Mucosa of gallbladder (tissue), 1 donor: ENCODE measurements at regions not wholly inside any gene's neighbourhood (a gene's known extent, or its start where the extent isn't known, plus 50 kb on each side); places are given as distances from the start of the nearest gene placed in this dataset.
"Not testable (repeated sequence)": the region's sequence is repeated elsewhere in the genome, so short reads cannot be mapped to it uniquely, and the experiment has no call there.

Experiments
- DNase-seq: peaks from one replicate; pipeline ENCODE4 v3.0.0-alpha.2; 2020; ENCODE audit warnings: low spot score
- donor health status: DM: no; HTN: no; CAD: no.

DNA sequence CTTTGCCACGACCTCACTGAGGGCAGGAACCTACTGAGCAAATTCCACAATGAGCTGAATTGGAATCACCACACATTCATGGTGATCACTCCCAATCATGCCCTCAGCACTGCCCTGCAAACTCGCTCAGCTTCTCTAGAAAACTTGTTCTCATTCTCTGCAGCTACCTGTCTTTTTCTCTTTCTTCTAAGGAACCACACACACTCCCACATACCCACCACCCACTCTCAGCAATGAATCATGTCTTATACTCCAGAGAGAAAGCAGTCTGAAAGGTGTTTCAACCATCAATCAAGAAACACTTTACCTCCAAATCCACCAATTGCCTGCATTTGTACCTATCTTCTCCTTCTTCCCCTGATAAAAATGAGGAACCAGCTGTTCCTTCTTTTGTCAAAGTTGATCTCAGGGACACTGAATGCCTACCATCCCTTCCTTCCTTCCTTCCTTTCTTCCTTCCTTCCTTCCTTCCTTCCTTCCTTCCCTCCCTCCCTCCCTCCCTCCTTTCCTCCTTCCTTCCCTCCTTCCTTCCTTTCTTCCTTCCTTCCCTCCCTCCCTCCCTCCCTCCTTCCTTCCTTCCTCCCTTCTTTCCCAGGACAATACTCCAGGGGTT is 84.6 kb upstream of the SGK1 start:
- no peak for DNase-seq

DNA sequence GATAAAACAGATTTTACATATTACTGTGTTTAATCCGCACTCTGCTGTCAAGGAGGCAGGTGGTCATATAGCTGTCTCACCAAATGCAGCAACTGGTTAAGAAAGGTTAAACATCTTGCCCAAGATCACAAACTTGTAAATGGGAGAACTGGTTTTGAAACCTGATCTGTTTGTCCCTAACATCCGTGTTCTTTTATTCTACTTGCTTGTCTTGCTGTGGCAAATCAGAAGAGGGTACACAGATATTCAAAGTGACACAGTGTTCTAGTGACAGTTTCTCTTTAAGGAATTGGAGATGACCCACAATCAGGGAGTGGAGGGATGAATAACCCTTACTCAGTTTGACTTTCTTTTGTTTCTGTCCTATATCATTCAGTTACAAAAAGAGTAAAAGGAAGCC is 83.0 kb upstream of the SGK1 start:
- DNase-seq, result no peak

DNA sequence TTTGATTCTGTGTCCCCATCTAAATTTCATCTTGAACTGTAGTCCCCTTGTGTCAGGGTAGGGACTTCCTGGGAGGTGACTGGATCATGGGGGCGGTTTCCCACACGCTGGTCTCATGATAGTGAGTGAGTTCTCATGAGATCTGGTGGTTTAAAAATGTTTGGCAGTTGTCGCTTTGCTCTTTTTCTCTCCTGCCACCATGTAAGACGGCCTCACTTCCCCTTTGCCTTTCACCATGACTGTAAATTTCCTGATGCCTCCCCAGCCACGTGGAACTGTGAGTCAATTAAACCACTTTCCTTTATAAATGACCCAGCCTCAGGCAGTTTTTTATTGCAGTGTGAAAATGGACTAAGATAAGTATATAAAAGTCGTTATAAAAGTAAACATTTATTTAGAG is 80.5 kb upstream of the SGK1 start:
- no peak for DNase-seq

DNA sequence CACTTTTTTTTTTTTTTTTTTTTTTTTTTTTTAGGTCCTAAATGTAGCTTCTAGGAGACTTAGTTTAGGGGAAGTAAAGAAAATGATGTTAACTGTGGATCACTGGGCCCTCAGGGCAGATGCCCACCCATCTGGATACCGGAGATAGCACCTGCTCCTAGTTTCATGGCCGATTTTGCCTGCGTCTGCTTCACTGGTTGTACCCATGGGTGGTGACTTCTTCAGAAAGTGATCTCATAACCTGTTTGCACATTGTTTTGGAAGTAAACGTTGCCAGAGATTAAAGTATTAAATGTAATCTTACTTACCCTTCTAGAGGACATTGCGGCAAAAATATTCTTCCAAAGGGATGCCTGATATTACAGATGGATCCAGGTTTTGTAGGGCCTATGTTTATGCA is 79.8 kb upstream of the SGK1 start:
- DNase-seq, result no peak

DNA sequence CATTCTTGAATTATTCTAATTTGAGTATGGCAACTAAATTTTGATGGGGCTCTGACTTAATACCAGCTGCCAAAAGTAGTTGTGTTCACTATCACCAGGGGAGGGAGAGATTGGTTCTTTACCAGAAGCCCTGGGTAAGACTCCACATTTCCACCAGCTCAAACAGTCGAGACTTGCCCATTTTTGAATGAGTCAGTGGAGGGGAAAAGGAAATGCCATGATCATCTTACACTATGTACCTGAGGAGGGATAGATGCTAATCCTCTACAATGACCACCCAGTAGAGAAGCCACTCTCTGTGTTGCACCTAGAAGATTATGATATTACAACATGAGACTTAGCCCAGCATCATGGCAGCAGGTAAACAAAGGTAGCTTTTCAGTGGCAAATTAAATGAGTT is 77.0 kb upstream of the SGK1 start:
- no peak for DNase-seq

DNA sequence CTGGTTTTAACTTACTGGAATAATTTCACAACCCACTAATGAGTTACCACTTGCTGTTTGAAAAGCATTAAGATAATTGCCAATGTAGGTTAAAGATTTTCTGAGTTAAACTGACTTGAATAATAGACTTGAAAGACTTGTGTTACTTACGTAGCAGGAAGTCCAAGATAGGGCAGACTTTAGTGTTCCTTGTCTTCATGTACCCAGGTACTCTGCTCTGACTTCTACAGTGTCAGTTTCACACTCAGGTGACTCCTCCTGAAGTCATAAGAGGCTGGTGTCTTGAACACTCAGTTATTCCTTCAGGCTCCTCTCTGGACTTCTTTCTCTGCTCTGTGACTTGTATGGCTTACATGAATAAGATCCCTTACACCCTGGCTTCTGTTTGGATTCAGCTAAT is 76.3 kb upstream of the SGK1 start:
- DNase-seq, result no peak

DNA sequence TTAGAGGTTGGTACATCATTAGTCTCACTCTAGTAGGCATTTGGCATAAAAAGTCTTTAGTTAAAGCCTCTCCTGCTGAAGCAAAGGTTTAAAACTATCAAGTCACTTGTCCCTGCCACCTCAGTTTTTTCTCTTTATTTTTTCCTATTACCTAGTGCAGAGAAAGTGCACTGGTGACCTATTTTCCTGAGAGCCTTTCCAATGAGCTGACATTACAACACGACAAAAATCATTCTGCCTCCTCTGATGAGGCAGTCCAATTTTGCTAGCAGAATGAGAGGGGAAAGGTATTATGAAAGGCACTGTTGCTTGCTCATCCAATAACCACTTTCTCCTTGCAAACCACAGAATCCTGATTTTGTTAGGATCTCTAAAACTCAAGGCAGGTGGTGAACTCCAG is 73.3 kb upstream of the SGK1 start:
- no peak for DNase-seq

DNA sequence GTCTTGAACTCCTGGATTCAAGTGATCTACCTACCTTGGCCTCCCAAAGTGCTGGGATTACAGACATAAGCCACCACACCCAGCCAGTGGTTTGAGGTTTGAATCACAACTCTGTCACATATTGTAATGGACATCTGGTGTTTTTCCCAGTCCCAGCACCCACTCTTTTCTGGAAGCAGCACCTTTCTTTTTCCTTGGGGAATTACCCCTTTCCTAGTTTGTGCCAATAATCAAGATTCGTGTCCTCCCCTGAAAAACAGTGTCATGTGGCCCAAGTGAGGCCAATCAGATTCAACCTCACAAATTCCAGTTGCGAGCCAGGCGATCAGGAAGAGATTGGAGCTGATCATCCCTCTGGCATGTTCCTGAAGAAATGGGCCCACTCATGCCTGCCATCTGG is 71.7 kb upstream of the SGK1 start:
- DNase-seq, result no peak

DNA sequence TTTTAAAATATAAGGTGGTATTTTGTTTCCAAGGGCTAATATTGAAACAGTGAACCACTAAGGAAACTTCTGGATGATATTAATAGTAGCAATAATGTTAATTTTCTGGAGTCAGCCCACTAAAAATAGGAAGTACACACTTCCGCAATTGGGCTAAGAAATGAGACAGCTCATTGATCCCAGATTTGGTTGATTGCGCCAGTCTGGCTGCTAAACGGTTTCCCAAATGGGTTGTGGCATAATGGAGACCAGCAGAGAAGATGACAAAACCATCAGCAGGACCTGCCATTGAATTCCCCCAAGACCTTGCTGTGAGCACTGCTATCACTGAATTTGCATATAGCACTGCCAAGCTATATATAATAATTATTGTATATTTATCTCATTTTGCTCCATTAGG is 71.2 kb upstream of the SGK1 start:
- DNase-seq, result no peak

DNA sequence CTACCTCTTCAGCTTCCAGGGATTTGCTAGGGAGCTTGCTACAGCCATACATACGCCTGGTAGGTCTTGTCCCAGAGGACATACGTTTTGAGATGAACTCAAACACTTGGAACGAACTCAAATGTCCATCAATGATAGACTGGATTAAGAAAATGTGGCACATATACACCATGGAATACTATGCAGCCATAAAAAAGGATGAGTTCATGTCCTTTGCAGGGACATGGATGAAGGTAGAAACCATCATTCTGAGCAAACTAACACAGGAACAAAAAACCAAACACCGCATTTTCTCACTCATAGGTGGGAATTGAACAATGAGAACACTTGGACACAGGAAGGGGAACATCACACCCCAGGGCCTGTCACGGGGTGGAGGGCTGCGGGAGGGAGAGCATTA is 68.6 kb upstream of the SGK1 start:
- DNase-seq, result not testable (repeated sequence)

DNA sequence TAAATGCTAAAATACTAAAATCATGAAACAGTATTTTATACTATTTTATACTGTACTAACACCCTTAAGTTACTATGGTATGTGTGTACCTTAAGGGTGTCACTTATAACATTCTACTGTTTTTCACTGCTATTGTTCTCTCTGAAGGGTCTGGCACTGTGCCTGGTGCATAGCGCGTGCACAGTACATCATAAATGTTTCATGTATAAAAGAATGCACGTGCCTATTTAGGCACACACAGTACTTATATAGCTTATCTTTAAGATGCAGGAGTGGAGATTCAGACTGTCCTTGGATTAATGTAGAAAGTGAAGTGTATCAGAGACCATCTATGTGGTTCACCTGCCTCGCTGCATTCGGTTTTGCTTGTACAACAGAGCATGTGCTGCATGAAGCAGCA is 64.0 kb upstream of the SGK1 start:
- no peak for DNase-seq

DNA sequence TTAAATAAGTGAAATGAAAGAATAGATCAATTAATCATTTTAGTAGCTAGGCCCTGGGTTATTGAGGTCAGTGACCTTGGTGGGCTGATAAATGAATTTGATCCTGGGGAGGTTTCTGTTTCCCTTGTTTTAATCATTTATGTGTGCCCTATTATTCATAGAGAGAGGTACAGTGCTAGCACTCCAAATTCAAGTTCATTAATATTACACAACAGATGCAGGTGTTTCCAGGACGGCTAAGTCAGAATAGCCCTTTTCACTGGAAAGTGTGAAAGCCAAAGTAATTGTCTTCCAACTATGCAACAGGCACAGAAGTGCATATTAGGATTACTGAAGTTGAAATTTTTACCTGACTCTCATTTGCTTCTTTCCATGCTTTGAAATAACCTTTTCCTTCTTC is 61.7 kb upstream of the SGK1 start:
- DNase-seq, result no peak

DNA sequence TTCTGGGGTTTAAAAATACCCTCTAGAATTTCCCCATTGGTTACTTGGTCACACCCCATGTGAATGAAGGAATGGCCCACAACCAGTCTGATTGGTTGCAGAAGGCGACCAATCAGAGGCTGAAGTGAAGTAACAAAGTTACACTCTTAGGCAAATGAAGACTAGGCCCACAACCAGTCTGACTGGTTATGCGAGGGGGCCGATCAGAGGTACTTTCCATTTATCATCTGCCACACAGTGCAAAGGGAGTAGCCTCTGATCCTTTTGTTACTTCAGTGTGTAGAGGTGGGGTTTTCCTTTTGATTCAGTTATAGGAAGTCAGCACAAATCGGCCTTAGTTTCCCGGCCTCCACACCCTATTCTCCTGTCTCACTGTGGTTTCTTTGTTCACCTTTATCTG is 61.2 kb upstream of the SGK1 start:
- DNase-seq, result peak; percentile 80

DNA sequence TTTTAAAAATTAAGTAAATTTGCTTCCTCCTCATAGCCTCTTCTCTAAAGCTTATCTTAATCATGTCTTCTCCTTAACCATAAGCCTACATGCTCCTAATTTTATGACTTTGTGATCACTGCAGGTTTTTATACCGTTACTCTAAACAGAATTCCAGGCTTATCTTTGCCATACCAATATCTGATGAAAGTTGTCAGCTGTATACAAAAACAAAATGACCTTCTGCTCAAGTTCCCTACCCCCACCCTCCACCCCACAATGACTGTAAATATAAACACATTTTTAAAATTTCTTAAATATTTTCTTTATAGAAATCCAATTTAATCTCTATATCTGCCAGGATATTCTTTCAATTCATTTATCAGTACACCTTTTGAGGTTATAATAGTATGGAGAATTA is 60.5 kb upstream of the SGK1 start:
- no peak for DNase-seq

DNA sequence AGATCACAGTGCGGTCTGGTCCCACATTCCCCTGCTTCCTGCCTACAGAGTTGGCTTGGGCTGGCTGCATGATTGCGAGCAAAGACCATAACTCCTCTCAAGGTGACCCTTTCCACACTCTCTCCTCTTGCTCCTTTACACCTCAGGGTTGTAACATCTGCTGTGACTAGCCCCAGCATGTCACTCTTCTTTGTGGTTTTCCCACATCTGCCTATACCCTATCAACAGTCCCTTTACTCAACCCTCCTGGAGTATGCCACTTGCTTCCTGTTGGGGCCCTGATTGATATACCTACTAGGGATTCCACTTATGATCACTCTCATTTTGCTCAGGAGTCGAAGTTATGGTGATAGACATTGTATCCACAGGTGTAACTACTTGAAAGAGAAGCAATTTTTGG is 58.9 kb upstream of the SGK1 start:
- no peak for DNase-seq

DNA sequence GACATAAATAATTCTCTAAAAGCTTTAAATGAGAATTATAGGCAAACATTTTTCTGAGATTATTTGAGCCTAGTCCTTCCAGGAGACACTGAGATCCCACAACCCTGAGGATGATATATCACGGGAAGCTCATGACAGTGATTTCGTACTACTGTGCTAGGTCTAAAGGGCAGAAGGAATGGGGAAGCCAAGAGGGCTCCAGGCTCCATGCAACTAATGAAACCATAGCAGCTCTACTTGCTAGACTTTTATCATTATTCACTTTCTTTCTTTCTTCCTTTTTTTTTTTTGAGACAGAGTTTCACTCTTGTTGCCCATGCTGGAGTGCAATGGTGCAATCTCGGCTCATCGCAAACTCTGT is 57.3 kb upstream of the SGK1 start:
- DNase-seq, result no peak

DNA sequence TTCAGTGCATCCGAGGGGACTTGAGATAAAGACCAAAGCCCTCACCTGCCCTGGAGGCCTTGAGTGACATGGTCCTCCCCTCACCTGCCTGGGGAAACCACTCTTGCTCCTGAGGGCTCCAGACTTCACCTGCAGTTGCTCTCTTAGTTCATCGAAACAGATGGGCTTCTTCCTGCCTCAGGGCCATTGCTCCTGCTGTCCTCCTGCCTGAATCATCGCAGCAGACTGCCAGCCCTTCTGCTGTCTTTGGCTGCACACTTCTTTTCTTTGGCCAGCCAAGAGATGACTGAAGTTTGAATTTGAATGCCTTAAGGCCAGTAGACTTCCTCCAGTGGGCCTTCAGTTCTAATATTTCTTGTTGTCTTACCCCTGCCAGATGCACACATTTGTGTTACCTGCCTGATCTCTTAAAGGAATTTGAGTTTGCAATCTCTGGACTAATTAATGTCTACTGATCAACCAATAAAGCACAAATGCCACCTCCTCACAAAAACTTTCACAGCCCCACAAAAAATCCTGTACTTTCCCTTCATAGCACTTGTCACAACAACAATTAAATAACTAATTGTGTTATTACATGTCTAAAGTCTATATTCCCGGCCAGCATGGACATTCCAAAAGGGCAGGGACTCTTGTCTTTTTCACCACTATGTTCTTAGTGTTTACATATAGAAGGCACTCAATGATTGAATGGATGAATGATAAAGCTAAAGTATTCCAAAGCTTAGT is 56.7 kb upstream of the SGK1 start:
- DNase-seq, result no peak

DNA sequence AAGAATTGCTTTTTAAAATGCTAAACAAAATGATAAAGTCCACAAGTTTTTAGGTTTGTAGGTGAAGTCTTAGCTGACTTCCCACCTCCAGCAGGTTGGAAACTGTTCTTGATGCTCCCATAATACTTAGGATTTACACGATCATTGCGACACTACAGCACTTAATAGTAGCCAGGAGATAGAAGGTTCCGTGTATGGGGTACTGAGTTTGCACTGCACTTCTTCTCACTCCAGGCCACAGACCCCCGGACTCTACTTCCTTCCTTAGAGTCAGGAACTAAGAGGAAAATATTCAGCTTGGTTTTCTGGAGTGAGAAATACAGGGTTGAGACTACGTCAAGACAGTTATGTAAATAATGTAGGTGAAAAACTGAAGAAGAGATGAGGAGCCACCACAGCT is 56.1 kb upstream of the SGK1 start:
- no peak for DNase-seq

DNA sequence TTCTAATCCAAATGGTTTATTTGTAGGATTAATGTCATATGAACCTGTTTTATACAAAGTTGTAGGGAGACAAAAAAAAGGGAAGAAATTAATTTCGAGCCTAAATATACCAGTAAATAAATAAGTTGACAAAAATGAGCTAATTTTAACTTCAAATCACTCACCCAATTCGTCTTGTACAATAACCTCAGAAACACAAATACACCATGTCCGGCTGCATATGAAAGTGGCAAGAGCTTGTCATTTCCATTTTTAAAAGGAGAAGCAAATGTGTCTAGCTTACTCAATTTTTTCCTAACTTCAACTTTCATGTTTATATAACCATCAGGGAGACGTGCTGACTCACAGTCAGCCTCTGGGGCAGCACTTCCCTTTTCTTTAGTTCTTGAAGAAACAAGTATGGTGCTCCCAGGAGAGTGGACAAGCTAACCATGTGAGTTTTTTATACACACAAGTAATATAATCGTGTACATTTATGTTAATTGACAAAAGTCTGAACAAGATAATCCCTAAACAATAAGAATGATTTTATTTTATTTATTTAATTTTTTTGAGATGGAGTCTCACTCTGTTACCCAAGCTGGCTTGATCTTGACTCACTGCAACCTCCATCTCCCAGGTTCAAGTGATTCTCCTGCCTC is 55.5 kb upstream of the SGK1 start:
- DNase-seq, result peak; percentile 46

DNA sequence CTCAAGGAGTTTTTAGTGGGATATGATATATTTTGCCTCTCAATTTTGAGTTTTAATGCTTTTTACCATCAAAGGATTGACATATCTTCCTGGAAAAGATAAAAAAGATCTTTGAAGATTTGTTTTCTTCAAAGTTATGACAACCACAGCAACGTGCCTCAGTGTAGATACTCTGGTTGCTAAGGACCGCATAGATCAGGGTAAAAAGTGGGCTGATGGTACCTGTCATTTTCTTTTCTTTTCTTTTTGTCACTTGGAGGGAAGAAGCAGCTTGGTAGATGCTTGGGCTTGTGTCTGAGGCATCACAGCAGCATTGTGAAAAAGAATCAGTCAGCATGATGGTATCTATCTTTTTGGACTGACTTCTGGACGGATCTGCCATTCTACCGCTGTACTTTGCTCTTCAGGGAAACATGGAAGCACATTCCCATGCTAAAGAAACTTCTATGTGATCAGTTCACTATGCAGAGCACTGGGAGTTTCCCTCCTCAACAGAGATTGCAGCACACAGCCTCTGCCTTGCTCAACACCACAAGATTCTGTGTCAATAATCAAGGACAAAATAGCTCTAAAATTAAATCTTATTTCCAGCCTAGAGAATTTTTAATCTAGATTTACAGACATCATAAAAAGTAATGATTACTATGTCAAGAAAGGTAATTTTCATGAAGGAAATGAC is 54.8 kb upstream of the SGK1 start:
- DNase-seq, result no peak

DNA sequence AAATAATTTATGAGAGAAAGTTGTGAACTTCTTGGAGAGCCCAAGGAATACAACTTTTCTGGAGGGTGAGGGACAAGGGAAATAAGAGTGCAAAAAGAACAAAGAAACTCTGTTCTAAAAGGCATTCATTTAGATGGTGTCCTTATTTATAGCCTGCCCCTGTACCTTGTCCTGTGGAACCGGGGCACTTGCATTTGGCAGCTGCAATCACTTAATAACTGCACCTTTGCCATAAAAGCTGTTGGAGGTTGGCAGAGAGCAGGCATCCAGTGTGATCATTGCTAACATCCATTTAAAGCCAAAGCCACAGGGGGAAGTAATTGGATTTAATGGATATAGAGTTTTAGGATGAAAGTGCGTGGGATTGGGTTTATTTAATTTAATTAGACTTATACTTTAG is 50.8 kb upstream of the SGK1 start:
- no peak for DNase-seq
